CD4-positive, alpha-beta T cell treated with Interferon gamma for 1 hour (primary cell): ENCODE measurements at regions not wholly inside any gene's neighbourhood (a gene's known extent, or its start where the extent isn't known, plus 50 kb on each side); places are given as distances from the start of the nearest gene placed in this dataset.
A peak's percentile ranks its signal among the peaks of the same experiment; 100 is the strongest.

Experiments
- DNase-seq: peaks from one replicate; pipeline ENCODE4 v3.0.0-alpha.2; 2020

GRCh38 chr20:59508729-59509128, 95.6 kb upstream of the PHACTR3 start:
- DNase-seq, result no peak

GRCh38 chr20:59512651-59513050, 91.7 kb upstream of the PHACTR3 start:
- no peak for DNase-seq

GRCh38 chr20:59514554-59514953, 89.8 kb upstream of the PHACTR3 start:
- DNase-seq, result no peak

- DNase-seq, result no peak
These were observed 89.1 kb upstream of the PHACTR3 start for GRCh38 chr20:59515013-59515905.

- no peak for DNase-seq
These were observed 88.5 kb upstream of the PHACTR3 start for GRCh38 chr20:59515906-59516209.

GRCh38 chr20:59518881-59519706, 85.2 kb upstream of the PHACTR3 start:
- peak; percentile 14 for DNase-seq

- no peak for DNase-seq
These were observed 84.7 kb upstream of the PHACTR3 start for GRCh38 chr20:59519707-59520014.

- DNase-seq, result no peak
These were observed 83.5 kb upstream of the PHACTR3 start for GRCh38 chr20:59520814-59521213.

- DNase-seq, result no peak
These were observed 78.7 kb upstream of the PHACTR3 start for GRCh38 chr20:59525500-59526241.

GRCh38 chr20:59526242-59527225, 77.8 kb upstream of the PHACTR3 start:
- no peak for DNase-seq

GRCh38 chr20:59530782-59531181, 73.6 kb upstream of the PHACTR3 start:
- no peak for DNase-seq

- no peak for DNase-seq
These were observed 66.3 kb upstream of the PHACTR3 start for GRCh38 chr20:59537991-59538390.

GRCh38 chr20:59547596-59547995, 56.7 kb upstream of the PHACTR3 start:
- DNase-seq, result no peak
